Epidermal melanocyte (primary cell): ENCODE measurements at regions not wholly inside any gene's neighbourhood (a gene's known extent, or its start where the extent isn't known, plus 50 kb on each side); places are given as distances from the start of the nearest gene placed in this dataset.
A peak's percentile ranks its signal among the peaks of the same experiment; 100 is the strongest.

Source experiments
- DNase-seq: peaks from one replicate; pipeline ENCODE4 v3.0.0; 2011; ENCODE audit warnings: low spot score; ENCODE audit not compliant: insufficient read length

DNA sequence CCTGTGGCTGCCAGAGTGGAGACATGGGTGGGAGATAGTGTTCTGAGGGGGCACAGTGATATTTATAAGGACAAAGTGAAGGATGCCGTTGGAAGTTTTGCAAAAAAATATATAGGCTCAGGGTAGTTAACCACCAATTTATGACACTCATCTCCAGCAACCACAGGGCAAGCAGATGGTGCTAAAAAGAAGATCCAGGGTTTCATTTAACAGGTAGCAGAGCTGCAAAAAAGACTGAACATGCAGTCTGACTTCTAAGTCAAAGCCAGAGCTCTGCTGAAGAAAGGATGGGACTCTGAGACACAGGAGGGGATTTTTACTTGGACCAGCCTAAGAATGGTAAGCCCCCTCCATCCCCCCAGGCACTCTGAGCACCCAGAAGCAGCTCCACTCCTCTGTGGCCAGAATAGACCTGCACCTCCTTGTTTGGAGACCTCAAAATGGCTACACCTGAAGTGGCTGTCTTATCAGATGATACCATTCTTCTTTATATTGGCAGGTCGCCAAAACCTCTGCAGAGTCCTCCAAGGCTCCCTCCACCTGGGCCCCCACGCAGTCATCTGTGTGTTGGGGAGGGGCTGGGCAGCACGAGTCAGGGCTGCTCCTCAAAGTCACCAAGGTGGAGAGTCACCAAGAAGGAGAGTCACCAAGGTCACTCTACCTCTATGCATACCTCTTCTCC lies 161.4 kb upstream of the FAM9B start:
- DNase-seq = no peak

DNA sequence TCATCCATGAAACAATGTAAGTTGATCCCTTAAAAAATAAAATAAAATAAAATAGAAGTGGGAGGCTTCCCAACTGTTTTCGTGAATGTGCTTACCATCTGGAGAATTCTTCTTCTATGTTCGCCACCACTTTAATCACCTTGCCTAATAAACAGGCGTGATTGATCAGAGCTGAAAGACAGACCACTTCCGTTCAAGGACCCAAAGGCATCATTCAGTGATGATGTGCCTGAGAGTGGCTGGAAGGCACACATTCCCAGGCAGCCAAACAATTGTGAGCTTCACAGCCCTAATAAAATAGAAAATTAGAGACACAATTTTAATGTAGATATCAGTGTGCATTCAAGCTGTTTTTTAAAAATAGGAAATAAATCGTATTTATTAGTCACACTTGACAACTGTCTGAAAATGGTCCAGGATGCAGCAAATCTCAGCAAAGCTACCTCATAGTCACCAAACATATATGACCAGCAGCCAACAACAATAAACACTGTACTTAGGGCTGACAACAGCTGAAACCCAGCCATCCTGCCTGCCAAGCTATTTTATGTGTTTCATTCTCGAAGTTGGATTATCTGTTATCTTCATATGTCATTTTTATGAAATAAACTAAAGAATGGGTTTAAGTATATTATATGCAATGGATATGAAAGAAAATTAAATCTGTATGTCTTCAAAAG lies 163.2 kb upstream of the FAM9B start:
- no peak for DNase-seq

DNA sequence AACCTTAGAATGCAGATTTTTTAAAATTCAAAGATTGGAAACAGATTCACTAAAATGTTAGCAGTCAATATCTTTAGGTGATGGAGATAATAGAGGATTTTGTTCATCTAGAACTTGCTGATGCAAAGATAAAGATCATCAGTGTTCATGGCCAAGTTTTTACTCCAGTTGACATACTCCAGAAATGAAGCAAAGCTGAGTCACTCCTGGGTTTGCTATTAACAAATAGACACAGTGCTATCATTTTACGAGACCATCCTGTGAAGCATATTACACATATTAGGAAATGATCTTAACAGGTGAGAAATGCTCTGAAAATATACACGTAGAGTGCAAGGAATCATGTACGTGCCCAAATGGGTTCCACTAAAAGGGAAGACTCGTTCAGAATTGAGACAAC lies 170.6 kb upstream of the FAM9B start:
- no peak for DNase-seq

DNA sequence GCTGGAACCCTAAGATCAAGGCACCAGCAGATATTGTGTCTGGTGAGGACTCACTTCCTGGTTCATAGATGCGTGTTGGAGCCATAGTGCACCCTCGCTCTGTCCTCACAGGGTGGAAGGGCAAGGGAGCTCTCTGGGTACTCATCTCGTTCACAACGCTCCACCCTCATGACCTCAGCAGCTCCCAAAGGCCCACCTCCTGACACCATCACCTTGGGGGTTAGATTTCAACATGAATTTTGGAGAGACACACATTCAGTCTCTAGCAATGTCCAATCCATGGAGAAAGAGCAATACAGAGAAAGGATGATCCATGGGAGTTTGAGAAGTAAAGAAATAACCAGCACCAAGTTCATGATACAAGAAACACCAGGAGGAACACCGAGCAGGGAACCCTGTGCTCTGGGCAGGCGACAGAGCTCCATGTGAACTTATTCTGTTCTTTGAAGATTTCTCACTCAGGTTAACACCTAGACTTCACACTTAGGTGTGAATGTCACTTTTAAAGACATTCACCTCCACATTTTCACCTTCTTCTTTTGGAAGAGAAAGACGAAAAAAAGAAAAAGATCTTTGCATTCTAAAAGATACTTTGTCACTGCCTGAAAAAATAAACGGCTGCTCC lies 171.8 kb upstream of the FAM9B start:
- no peak for DNase-seq

DNA sequence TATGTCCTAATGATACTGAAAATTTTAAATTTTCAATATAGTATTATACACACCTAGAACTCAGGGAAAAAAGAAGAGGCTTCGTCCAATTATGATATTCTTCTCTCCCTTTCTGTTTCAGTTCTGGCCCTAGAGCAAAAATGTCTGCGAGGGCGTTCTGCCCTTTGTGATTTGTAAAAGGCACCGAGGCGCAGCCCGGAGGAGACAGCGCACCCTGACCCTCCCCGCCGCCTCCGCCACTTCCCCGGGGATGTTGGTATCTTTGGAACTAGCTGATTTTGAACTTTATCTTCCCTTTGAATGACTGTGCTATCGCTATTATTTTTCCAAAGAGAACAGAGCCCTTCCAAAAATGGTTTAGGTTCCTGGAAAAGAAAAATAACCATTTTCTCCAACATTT lies 173.2 kb upstream of the FAM9B start:
- no peak for DNase-seq

DNA sequence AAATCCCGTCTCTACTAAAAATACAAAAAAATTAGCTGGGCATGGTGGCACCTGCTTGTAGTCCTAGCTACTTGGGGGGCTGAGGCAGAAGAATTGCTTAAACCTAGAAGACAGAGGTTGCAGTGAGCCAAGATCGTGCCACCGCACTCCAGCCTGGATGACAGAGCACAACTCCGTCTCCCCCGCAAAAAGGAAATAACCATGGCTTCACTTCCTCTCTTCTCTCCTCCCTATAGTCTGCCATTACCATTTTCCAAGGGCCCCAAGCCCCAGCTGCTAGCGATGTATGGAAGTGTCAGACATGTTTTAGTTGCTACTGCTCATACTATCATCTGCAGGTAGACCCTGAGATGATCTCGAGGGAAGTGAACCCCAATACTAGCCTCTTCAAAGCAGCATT lies 177.3 kb upstream of the FAM9B start:
- DNase-seq = no peak

DNA sequence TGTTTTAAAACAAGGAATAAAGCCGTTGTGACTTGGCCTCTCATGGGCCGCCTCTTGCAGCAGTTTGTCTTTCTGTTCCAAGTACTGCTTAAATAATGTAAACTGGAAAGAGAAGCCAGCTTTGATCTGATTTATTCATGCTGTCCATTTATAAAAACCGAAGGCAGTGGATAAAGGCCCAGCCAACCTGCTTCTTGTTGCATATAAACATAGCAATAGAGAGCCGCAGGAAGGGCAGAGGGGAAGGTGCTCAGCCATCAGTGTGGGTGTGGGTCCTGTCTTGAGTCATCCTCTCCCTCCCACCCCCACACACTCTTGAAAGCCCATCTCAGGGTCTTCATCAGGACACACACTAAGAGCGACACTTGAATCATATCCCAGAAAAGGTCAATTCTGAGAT lies 187.9 kb upstream of the FAM9B start:
- DNase-seq = no peak

DNA sequence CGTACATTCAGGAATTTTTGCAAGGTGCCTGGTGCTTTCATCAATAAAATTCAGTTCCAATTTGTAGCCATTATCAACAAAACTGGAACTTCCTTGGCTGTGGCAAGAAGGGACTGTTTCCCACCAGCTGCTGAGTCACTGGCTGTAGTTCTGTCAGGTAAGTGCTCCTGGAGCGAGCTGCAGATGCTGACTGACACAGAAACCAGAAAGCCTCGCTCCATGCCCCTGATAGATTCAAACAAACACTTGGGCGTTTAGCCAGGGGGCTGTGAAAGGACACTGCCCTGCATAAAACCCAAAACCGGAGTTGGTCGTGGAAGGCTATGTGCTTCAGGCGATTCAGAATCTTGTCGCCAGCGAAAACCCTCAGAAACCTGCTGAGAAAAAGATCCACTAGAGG lies 188.4 kb upstream of the FAM9B start:
- DNase-seq = no peak

DNA sequence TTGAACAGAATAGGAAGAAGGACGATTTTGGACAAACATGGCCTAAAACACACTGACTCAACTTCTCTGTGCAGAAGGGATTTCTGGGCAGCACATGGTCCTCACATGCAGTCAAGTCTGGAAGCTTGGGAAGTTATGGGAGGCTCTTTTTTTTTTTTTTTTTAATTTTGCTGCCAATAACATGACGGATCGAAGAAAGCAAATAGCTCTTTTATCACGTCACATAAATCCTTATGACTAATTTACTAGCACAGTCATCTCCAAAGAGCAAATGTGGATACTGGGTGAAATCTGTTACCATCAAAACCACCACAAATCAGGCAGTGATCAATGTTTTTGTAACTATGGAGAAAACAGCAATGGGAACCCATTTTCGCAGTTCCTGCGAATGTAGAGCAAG lies 193.3 kb upstream of the FAM9B start:
- no peak for DNase-seq

DNA sequence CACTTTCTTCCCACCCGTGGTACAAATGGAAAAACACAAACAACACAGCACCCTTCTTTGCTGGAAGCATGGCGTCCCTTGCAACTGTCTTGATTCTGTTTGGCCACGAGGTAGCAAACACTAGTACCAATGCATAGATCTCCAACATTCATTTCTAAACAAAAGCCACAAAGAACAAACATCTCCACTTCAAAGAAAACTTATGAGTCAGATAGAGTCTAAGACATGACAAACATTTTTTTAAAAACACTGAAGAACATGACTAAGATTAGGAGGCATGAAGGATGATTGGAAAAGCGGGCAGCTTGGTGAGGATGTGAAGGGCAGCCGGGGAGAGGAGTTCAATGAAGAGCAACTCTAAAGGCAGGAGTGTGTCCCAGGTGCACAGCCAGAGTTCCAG lies 197.6 kb upstream of the FAM9B start:
- DNase-seq = peak; percentile 17

DNA sequence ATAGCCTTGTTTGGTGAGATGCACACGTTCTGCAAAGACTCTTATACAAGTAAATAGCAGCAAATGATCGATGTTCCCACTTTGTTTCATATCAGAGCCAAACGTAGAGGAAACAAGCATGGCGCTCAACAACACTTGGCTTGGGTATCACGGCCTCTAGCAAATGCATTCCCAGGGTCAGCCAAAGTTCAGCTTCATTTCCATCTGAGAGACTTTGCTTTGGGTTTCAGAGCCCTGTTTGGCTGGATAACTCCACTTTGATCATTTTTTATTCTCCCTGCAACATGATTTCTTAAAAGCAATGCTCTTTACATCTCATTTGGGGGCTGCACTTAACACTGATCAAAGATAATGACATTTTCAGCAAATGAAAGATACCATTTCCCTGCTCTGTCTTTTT lies 199.2 kb upstream of the FAM9B start:
- no peak for DNase-seq

DNA sequence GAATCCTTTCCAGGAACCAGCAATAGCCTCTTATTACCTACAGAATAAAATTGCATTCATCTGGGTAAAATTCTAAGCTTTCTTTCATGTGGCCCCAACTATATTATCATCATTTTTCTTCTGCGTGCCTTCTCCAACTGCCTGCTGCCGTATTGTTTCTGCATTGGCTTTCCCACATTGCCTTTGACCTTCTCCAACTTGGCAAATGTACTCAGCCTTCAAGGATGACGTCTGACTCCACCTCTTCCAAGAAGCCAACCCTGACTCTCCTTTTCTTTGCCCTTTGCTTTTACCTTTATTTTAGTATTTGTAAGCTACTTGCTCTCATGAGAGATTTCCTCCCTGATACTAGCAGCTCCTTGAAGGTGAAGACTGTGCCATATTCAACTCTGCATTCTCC lies 200.4 kb upstream of the FAM9B start:
- DNase-seq = no peak

DNA sequence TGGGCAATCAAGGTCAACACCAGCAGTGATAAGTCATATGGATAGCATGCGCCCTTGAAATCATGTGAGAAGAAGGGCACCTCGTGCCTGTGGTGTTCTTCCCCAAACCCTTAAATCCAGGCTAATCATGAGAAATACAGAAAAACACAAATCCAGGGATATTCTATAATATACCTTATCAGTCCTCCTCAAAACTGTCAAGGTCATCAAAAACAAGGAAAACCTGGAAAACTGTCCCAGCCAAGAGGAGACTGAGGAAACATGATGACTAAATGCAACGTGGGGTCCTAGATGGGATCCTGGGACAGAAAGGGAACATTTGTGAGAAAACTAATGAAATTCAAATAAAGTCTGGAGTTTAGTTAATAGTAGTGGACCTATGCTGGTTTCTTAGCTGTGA lies 201.8 kb upstream of the FAM9B start:
- no peak for DNase-seq

DNA sequence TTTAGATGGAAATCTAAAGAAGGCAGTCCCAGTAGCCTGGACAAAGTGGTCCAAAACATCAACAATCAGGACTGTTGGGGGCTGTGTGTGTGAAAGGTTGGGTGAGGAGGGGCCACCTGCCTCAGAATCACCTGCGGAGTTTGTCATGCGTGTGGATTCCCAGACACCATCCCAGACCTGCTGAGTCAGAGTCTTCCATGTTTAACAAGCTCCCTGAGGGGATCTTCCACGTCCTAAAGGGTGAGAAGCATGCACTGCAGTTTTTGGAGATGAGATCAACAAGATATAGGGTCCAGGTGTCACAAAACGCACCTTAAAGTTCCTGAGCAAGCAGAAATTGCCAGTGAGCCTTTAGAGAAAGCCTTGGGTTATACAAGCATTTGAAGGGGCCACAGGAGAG lies 207.0 kb upstream of the FAM9B start:
- DNase-seq = no peak

DNA sequence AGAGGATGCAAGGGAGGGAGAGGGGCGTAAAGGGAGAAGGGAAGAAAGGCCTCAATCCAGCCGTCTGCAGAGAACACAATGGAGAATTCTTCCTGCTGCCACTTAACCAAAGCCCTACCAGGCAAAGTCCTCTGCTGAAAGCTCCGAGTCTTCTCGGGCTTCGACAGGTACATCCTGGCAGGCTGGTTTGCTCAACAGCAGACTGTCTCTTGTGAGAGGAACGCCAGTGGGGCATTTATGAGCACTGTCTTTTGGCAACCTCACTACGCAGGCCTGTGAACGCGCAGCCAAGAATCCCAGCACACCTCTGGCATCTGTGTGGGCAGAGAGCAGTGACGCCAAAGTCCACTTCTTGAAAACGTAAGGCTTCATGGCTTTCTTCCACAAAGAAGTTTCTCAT lies 207.5 kb upstream of the FAM9B start:
- no peak for DNase-seq

DNA sequence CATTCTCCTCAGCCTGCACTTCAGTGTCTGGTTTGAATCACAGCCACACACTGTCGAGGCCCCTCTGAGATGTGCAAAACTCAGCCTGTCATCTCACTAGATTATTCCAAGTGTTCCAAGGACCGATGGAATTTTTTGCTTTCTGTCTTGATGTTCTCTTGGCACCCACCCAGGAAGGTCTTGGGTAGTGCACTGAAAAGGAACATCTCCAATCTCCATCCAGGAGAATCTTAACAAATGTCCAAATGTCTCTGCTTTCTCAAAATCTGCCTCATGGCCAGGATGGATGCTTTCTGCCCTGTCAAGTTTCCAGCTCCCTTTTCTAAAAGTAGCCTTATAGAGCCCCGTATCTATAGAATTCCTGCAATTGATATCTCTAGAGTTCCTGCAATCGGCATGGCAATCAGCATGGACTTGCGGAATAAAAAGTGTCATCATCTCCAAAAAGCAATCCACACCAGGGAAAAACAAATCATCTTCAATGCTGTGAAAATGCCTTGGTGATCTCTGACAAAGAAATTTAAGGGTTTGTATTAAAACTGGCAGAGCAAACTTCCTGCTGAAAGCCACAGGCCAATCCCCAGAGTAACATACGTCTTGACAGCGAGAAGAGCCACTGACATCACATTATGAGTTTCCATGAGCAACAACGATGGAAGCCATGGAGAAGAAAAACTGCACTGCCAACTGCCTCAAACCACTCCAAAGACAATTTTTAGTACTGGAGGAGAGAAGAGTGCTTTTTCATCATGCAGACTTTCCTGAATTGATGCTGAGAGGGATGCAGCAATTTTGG lies 215.3 kb upstream of the FAM9B start:
- DNase-seq = no peak

DNA sequence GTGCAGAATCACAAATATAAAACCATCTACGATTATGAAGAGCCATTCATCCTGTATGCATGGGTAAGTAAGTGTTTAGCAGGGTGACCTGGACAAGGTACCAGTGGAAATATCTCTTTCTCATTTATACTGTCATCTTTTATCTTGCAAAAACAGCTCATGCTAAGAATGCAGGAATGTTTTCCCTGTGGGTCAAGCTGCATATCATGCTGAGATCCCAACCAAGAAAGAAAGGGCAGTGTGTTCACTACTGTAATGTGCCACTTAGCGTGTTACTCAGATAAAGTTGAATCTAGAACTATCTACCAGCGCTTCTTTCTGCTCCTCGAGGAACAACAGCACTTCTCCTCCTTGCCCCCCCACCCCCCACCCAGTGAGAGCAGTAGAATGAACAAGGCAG lies 212.7 kb upstream of the TBL1X start:
- DNase-seq = no peak

DNA sequence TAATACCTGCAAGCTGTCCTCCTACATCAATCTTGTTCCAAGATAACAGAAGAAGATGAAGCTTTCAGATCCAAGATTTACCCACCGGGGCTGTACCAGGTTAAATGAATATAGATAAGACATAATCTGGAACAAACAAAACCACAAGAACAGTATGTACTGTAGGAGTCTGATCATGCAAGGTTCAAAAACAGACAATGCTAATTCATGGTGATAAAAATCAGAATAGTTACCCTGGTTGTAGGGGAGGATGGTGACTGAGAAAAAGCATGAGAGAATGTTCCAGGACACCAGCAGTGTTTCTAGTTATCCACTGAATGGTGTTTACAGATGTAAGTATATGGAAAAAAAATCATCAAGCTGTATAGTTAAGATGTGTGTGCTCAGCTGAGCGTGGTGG lies 211.6 kb upstream of the TBL1X start:
- no peak for DNase-seq

DNA sequence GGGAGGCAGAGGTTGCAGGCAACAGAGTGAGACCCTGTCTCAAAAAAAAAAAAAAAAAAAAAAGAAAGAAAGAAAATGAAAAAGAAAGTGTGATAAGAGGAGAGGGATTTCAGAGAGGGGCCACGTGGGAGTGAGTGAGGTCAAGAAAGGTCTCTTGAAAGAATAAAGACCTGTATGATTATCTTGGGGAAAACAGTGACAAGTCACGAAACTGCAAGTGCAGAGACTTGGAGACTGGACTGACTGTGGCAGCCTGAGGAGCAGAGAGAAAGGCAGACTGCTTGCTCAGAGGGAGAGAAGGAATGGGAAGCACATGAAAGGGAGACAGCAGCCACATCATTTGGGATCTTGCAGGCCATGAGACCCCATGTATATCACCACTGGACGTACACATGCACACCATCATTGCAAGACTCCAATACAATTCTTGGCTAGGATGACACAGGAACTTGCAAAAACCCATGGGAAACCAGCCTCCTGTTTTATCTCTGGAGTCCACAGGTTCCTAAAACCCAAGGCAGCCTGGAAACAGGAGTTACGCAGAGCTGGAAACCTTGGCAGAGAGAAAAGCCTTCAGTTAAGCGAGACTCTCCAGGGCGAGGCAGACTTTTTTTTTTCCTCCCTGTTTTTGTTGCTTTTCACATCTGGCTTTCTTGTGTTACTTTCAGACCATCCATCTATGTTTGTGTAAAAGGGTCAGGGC lies 207.0 kb upstream of the TBL1X start:
- DNase-seq = no peak

DNA sequence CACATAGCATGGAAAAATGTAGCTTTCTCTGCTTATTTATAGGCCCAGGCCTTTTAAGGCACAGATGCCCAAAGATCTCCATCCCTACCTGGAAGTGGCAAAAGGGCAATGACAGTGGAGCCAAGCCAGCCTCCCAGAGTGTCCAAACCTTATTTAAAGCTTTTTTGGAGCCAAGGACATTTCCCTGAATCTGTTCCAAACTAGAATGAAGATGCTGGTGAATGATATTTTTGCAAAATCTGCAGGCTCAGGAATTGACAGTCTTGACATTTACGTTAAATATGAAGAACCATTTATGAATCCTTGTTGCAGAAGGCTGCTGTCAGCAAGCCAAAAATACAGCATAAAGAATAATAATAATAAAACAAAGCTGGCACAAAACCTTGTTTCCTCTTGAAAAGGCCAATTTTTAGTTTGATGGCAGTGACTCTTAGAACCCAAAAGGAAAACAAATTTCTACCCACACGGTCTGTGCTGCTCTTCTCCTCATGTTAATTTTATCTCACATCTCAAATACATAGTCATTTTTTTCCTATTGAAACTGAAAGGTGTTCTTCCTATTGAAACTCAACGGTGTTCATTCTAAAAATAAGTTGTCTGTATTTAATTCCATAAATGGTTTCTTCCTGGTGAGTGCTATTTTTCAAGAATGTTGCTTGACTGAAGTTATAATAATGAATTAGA lies 206.3 kb upstream of the TBL1X start:
- no peak for DNase-seq

DNA sequence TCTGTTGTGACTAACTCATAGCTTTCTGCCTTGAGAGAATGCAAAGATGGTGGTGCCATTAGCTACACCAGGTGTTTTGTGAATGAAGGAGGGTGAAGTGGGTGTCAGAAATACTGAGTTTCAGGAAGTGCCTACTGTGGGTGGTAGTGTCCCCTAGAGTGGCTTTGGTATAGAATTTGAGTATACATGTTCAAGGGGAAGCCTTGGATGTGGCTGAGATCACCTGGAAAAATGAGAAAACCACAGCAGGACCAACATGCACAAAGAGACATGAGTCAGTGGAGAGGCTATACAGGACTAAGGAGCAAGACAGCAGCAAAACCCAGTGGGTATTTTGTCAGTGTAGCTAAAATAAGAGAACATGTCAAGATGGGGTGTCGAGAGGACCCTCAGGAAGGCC lies 204.3 kb upstream of the TBL1X start:
- no peak for DNase-seq
